H9 (cell line): ENCODE measurements at regions not wholly inside any gene's neighbourhood (a gene's known extent, or its start where the extent isn't known, plus 50 kb on each side); places are given as distances from the start of the nearest gene placed in this dataset.

Experiments used
- DNase-seq: peaks from one replicate; pipeline ENCODE4 v3.0.0-alpha.2; 2017
- H2AFZ ChIP-seq: one replicate; pipeline ENCODE4 v1.6.1; 2013; ENCODE audit warnings: mild to moderate bottlenecking, low read length, control low read depth, moderate library complexity
- H2AK5ac ChIP-seq: 2 replicates; pipeline ENCODE4 v1.6.1; 2013; ENCODE audit warnings: low read length, control low read depth, mixed read lengths; ENCODE audit not compliant: insufficient read length
- H2BK120ac ChIP-seq: one replicate; pipeline ENCODE4 v1.6.1; 2013; ENCODE audit warnings: low read depth, mild to moderate bottlenecking, low read length, control low read depth, inconsistent platforms; ENCODE audit not compliant: poor library complexity, severe bottlenecking
- H2BK12ac ChIP-seq: 2 replicates; pipeline ENCODE4 v1.6.1; 2013; ENCODE audit warnings: low read length, control low read depth, mixed read lengths, low read depth; ENCODE audit not compliant: insufficient read length
- H2BK15ac ChIP-seq: 2 replicates; pipeline ENCODE4 v1.6.1; 2013; ENCODE audit warnings: low read depth, low read length, control low read depth
- H2BK20ac ChIP-seq: one replicate; pipeline ENCODE4 v1.6.1; 2013; ENCODE audit warnings: low read depth, mild to moderate bottlenecking, low read length, control low read depth, inconsistent platforms; ENCODE audit not compliant: poor library complexity, severe bottlenecking
- H2BK5ac ChIP-seq: 2 replicates; pipeline ENCODE4 v1.6.1; 2013; ENCODE audit warnings: low read length, control low read depth, mixed read lengths; ENCODE audit not compliant: insufficient read length
- H3K14ac ChIP-seq: 2 replicates; pipeline ENCODE4 v1.6.1; 2013; ENCODE audit warnings: low read length, control low read depth; ENCODE audit not compliant: insufficient read depth
- H3K18ac ChIP-seq: 2 replicates; pipeline ENCODE4 v1.6.1; 2013; ENCODE audit warnings: low read depth, mild to moderate bottlenecking, mixed read lengths, low read length, control low read depth; ENCODE audit not compliant: insufficient read length
- H3K23ac ChIP-seq: 2 replicates; pipeline ENCODE4 v1.6.1; 2013; ENCODE audit warnings: low read length, control low read depth, mixed read lengths, low read depth; ENCODE audit not compliant: insufficient read length
- H3K23me2 ChIP-seq: 2 replicates; pipeline ENCODE4 v1.6.1; 2013; ENCODE audit warnings: low read depth, mild to moderate bottlenecking, mixed read lengths, low read length, control low read depth; ENCODE audit not compliant: insufficient read length, poor library complexity, severe bottlenecking
- H3K27ac ChIP-seq: 2 replicates; pipeline ENCODE4 v1.5.1; 2013; ENCODE audit warnings: low read length, control low read depth, mixed read lengths, low read depth; ENCODE audit not compliant: insufficient read length
- H3K27me3 ChIP-seq: 2 replicates; pipeline ENCODE4 v1.6.1; 2013; ENCODE audit warnings: low read length, control low read depth, inconsistent platforms; ENCODE audit not compliant: insufficient read depth
- H3K4ac ChIP-seq: 2 replicates; pipeline ENCODE4 v1.6.1; 2013; ENCODE audit warnings: low read depth, mild to moderate bottlenecking, control low read depth, inconsistent platforms, low read length, moderate library complexity
- H3K4me1 ChIP-seq: 2 replicates; pipeline ENCODE4 v1.6.1; 2013; ENCODE audit warnings: low read length, control low read depth, inconsistent platforms; ENCODE audit not compliant: insufficient read depth
- H3K4me2 ChIP-seq: 2 replicates; pipeline ENCODE4 v1.6.1; 2013; ENCODE audit warnings: low read length, control low read depth, mixed read lengths; ENCODE audit not compliant: insufficient read length, insufficient read depth
- H3K56ac ChIP-seq: 2 replicates; pipeline ENCODE4 v1.6.1; 2013; ENCODE audit warnings: low read depth, mild to moderate bottlenecking, mixed read lengths, low read length, control low read depth; ENCODE audit not compliant: insufficient read length
- H3K79me1 ChIP-seq: 2 replicates; pipeline ENCODE4 v1.6.1; 2013; ENCODE audit warnings: low read depth, mild to moderate bottlenecking, moderate library complexity, low read length, control low read depth, inconsistent platforms; ENCODE audit not compliant: insufficient read depth, poor library complexity, severe bottlenecking
- H3K79me2 ChIP-seq: 2 replicates; pipeline ENCODE4 v1.6.1; 2013; ENCODE audit warnings: low read length, control low read depth, inconsistent platforms; ENCODE audit not compliant: insufficient read depth
- H3K9ac ChIP-seq: 2 replicates; pipeline ENCODE4 v1.6.1; 2013; ENCODE audit warnings: low read length, control low read depth, mixed read lengths; ENCODE audit not compliant: insufficient read length; ENCODE audit errors: extremely low read depth
- H3K9me3 ChIP-seq: one replicate; pipeline ENCODE4 v1.6.1; 2013; ENCODE audit warnings: low read depth, low read length, inconsistent platforms; ENCODE audit not compliant: control insufficient read depth
- H3T11ph ChIP-seq: one replicate; pipeline ENCODE4 v1.6.1; 2013; ENCODE audit warnings: mild to moderate bottlenecking, low read length, control low read depth, inconsistent platforms
- H4K20me1 ChIP-seq: one replicate; pipeline ENCODE4 v1.6.1; 2013; ENCODE audit not compliant: control insufficient read depth, insufficient read length, insufficient read depth
- H4K5ac ChIP-seq: 2 replicates; pipeline ENCODE4 v1.6.1; 2013; ENCODE audit warnings: low read depth, mild to moderate bottlenecking, mixed read lengths, low read length, control low read depth; ENCODE audit not compliant: insufficient read length
- H4K8ac ChIP-seq: replicated peaks from 2 replicates; pipeline ENCODE4 v1.6.1; 2013; ENCODE audit warnings: low read length, control low read depth, mixed read lengths, low read depth; ENCODE audit not compliant: insufficient read length
- H4K91ac ChIP-seq: 2 replicates; pipeline ENCODE4 v1.6.1; 2013; ENCODE audit warnings: low read depth, mild to moderate bottlenecking, moderate library complexity, mixed read lengths, low read length, control low read depth; ENCODE audit not compliant: insufficient read length
- H3K27ac Mint-ChIP-seq, 3 experiments: 2 replicates in 2 of 3; 3 replicates in 1 of 3; pipeline ENCODE4 v1.8.0; 2020 to 2021; ENCODE audit warnings: mixed read lengths in 3 of 3, mild to moderate bottlenecking in 1 of 3, moderate library complexity in 1 of 3
- H3K27me3 Mint-ChIP-seq: 2 replicates; pipeline ENCODE4 v1.8.0; 2021; ENCODE audit warnings: low read depth, mild to moderate bottlenecking, moderate library complexity, mixed read lengths
- H3K36me3 Mint-ChIP-seq, 3 experiments: 2 replicates in 2 of 3; 3 replicates in 1 of 3; pipeline ENCODE4 v1.8.0; 2020 to 2021; ENCODE audit warnings: low read depth in 3 of 3, mixed read lengths in 3 of 3; ENCODE audit not compliant: insufficient read depth in 1 of 3
- H3K4me1 Mint-ChIP-seq, 2 experiments: 2 replicates each; pipeline ENCODE4 v1.8.0; 2020; ENCODE audit warnings: mixed read lengths in 2 of 2
- H3K4me3 Mint-ChIP-seq, 2 experiments: 2 replicates in 1 of 2; 3 replicates in 1 of 2; pipeline ENCODE4 v1.8.0; 2020 to 2021; ENCODE audit warnings: mild to moderate bottlenecking in 2 of 2, mixed read lengths in 2 of 2, moderate library complexity in 1 of 2
- H3K9me3 Mint-ChIP-seq, 2 experiments: 2 replicates in 1 of 2; 3 replicates in 1 of 2; pipeline ENCODE4 v1.8.0; 2020; ENCODE audit warnings: mild to moderate bottlenecking in 2 of 2, mixed read lengths in 2 of 2, moderate library complexity in 1 of 2
- TF ChIP-seq, protein P1 (sequence below): fragments of 200-600 bp; sonication (generic); conservative IDR thresholded peaks from 3 replicates; pipeline ENCODE4 v1.8.0; 2021; ENCODE audit warnings: antibody characterized with exemption, mild to moderate bottlenecking

DNA sequence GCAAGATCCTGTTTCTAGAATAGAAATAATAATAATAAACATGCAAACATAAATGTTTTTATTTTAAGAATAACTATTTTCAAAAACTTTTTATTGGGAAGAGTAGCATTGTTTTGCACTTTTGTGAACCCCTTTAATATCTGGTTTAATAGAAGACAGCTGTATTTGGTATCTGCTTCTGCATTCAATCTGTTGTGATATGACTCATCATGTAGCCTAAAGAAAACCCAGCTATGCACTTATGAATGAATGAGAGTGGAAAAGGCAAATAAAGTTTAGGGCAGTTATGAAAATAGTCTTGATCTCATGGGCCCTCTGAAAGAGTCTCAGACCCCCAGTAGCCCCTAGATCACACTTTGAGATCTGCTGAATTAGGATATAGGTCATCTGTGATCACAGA, 100.4 kb upstream of the PPP2R3A start:
- Histone ChIP-seq H2BK12ac (no peak overlapping the region), H3K27ac (no peak overlapping the region), H4K8ac (no peak overlapping the region), H3K79me2 (no peaks in the 10 kb centered on the region), H2BK15ac (no peak overlapping the region), H4K91ac (no peak overlapping the region), H4K20me1 (no peaks in the 10 kb centered on the region), H3K14ac (no peak overlapping the region), H3K4me1 (no peaks in the 10 kb centered on the region), H2BK5ac (no peak overlapping the region), H3K9me3 (no peaks in the 10 kb centered on the region), H2AFZ (no peak overlapping the region), H3K4ac (no peak overlapping the region), H2BK120ac (no peak overlapping the region), H3K23me2 (no peaks in the 10 kb centered on the region), H3K18ac (no peak overlapping the region), H3K9ac (no peak overlapping the region), H3K4me2 (no peak overlapping the region), H3K79me1 (no peaks in the 10 kb centered on the region), H3K23ac (no peak overlapping the region), H2AK5ac (no peak overlapping the region), H3T11ph (no peak overlapping the region), H3K27me3 (no peaks in the 10 kb centered on the region), H2BK20ac (no peak overlapping the region), H4K5ac (no peak overlapping the region), H3K56ac (no peak overlapping the region)
- DNase-seq = no peak
- H3K27me3 Mint-ChIP-seq = no peaks in the 10 kb centered on the region
- H3K27ac Mint-ChIP-seq = no peak overlapping the region
- no peaks in the 10 kb centered on the region for H3K9me3 Mint-ChIP-seq
- H3K4me1 Mint-ChIP-seq = no peaks in the 10 kb centered on the region
- TF ChIP-seq, protein P1, sequence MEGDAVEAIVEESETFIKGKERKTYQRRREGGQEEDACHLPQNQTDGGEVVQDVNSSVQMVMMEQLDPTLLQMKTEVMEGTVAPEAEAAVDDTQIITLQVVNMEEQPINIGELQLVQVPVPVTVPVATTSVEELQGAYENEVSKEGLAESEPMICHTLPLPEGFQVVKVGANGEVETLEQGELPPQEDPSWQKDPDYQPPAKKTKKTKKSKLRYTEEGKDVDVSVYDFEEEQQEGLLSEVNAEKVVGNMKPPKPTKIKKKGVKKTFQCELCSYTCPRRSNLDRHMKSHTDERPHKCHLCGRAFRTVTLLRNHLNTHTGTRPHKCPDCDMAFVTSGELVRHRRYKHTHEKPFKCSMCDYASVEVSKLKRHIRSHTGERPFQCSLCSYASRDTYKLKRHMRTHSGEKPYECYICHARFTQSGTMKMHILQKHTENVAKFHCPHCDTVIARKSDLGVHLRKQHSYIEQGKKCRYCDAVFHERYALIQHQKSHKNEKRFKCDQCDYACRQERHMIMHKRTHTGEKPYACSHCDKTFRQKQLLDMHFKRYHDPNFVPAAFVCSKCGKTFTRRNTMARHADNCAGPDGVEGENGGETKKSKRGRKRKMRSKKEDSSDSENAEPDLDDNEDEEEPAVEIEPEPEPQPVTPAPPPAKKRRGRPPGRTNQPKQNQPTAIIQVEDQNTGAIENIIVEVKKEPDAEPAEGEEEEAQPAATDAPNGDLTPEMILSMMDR = no peak
- H3K36me3 Mint-ChIP-seq = no peaks in the 10 kb centered on the region
- H3K4me3 Mint-ChIP-seq = no peak overlapping the region
